ENCODE measurements at regions not wholly inside any gene's neighbourhood (a gene's known extent, or its start where the extent isn't known, plus 50 kb on each side); places are given as distances from the start of the nearest gene placed in this dataset.

GRCh38 chr9:1271786-1272185 is 221.6 kb downstream of the DMRT2 start:
- ChIA-PET POLR2A (no interaction called here), CTCF (no interaction called here)
- Mint-ChIP-seq H3K36me3 (ENCODE audit: insufficient read depth, unreplicated experiment) (no peaks in the 10 kb centered on the region), H3K9me3 (ENCODE audit: unreplicated experiment) (no peaks in the 10 kb centered on the region), H3K27ac (ENCODE audit: unreplicated experiment) (peak overlapping the region; percentile 26), H3K4me1 (ENCODE audit: low read depth, unreplicated experiment) (peaks cover 16% of the 10 kb centered on the region), H3K27me3 (ENCODE audit: insufficient read depth, unreplicated experiment) (no peaks in the 10 kb centered on the region), H3K4me3 (ENCODE audit: unreplicated experiment) (no peak overlapping the region)
- Histone ChIP-seq H3K9me3 (no peaks in the 10 kb centered on the region), H3K36me3 (ENCODE audit: control insufficient read depth, insufficient read depth, low read length) (no peaks in the 10 kb centered on the region), H3K4me1 (peaks cover 10% of the 10 kb centered on the region), H3K4me3 (ENCODE audit: low read depth, low read length) (no peak overlapping the region), H3K27me3 (replicated peaks; ENCODE audit: control insufficient read depth, insufficient read depth, low read length) (no peaks in the 10 kb centered on the region)
- no TSS peak for BruUV-seq (replicated peaks)
- no peak for TF ChIP-seq CTCF (IDR thresholded peaks at IDR 0.05; ENCODE audit: insufficient read depth in 1 of 2, low read depth in 1 of 2, low read length in 1 of 2, severe bottlenecking in 1 of 2, unreplicated experiment in 1 of 2)
- DNase-seq, result no peak
- intact Hi-C loops (cut with micrococcal nuclease; ENCODE audit: unreplicated experiment), result loop anchor here (5.0 kb wide), 1 partner anchor 39 kb away; no protein-coding TSS in a partner anchor

GRCh38 chr9:1272488-1272887 is 222.3 kb downstream of the DMRT2 start:
- Mint-ChIP-seq H3K4me3 (ENCODE audit: unreplicated experiment) (no peak overlapping the region), H3K36me3 (ENCODE audit: insufficient read depth, unreplicated experiment) (no peaks in the 10 kb centered on the region), H3K27me3 (ENCODE audit: insufficient read depth, unreplicated experiment) (no peaks in the 10 kb centered on the region), H3K4me1 (ENCODE audit: low read depth, unreplicated experiment) (peaks cover 16% of the 10 kb centered on the region), H3K27ac (ENCODE audit: unreplicated experiment) (no peak overlapping the region), H3K9me3 (ENCODE audit: unreplicated experiment) (no peaks in the 10 kb centered on the region)
- no peak for DNase-seq
- Histone ChIP-seq H3K4me3 (ENCODE audit: low read depth, low read length) (no peak overlapping the region), H3K27me3 (replicated peaks; ENCODE audit: control insufficient read depth, insufficient read depth, low read length) (no peaks in the 10 kb centered on the region), H3K36me3 (ENCODE audit: control insufficient read depth, insufficient read depth, low read length) (no peaks in the 10 kb centered on the region), H3K9me3 (no peaks in the 10 kb centered on the region), H3K4me1 (peaks cover 10% of the 10 kb centered on the region)
- no peak for TF ChIP-seq CTCF (IDR thresholded peaks at IDR 0.05; ENCODE audit: insufficient read depth in 1 of 2, low read depth in 1 of 2, low read length in 1 of 2, severe bottlenecking in 1 of 2, unreplicated experiment in 1 of 2)
- ChIA-PET CTCF (no interaction called here), POLR2A (no interaction called here)
- BruUV-seq (replicated peaks), result no TSS peak
- intact Hi-C loops (cut with micrococcal nuclease; ENCODE audit: unreplicated experiment), result loop anchor here (5.0 kb wide), 1 partner anchor 40 kb away; no protein-coding TSS in a partner anchor

- intact Hi-C loops (cut with micrococcal nuclease; ENCODE audit: unreplicated experiment), result loop anchor here (5.0 kb wide), 1 partner anchor 42 kb away; no protein-coding TSS in a partner anchor
- no peak overlapping the region for H3K4me3 Mint-ChIP-seq (ENCODE audit: unreplicated experiment)
- BruUV-seq (replicated peaks), result no TSS peak
- Histone ChIP-seq H3K36me3 (ENCODE audit: control insufficient read depth, insufficient read depth, low read length) (no peaks in the 10 kb centered on the region), H3K27me3 (replicated peaks; ENCODE audit: control insufficient read depth, insufficient read depth, low read length) (no peaks in the 10 kb centered on the region), H3K4me1 (peaks cover 10% of the 10 kb centered on the region), H3K4me3 (ENCODE audit: low read depth, low read length) (no peak overlapping the region), H3K9me3 (no peaks in the 10 kb centered on the region)
- CTCF ChIA-PET, result no interaction called here
- no peak overlapping the region for H3K27ac Mint-ChIP-seq (ENCODE audit: unreplicated experiment)
- no peak for DNase-seq
- no peaks in the 10 kb centered on the region for H3K27me3 Mint-ChIP-seq (ENCODE audit: insufficient read depth, unreplicated experiment)
- no peak for TF ChIP-seq CTCF (IDR thresholded peaks at IDR 0.05; ENCODE audit: insufficient read depth in 1 of 2, low read depth in 1 of 2, low read length in 1 of 2, severe bottlenecking in 1 of 2, unreplicated experiment in 1 of 2)
- no peaks in the 10 kb centered on the region for H3K9me3 Mint-ChIP-seq (ENCODE audit: unreplicated experiment)
- H3K4me1 Mint-ChIP-seq (ENCODE audit: low read depth, unreplicated experiment), result peaks cover 16% of the 10 kb centered on the region
- H3K36me3 Mint-ChIP-seq (ENCODE audit: insufficient read depth, unreplicated experiment), result no peaks in the 10 kb centered on the region
- POLR2A ChIA-PET, result no interaction called here
These were observed 223.7 kb downstream of the DMRT2 start for GRCh38 chr9:1273859-1274258.

All from Caco-2 (cell line).